HL-60 (cell line): ENCODE measurements at regions not wholly inside any gene's neighbourhood (a gene's known extent, or its start where the extent isn't known, plus 50 kb on each side); places are given as distances from the start of the nearest gene placed in this dataset.

Source experiments
- TF ChIP-seq, protein P1 (sequence below): IDR thresholded peaks from one replicate; pipeline ENCODE4 v1.5.1; 2011; ENCODE audit warnings: low read length, control low read depth, inconsistent platforms; ENCODE audit not compliant: insufficient read depth
- TF ChIP-seq, protein P2 (sequence below): IDR thresholded peaks from 2 replicates; pipeline ENCODE4 v1.6.1; 2012; ENCODE audit warnings: low read depth; ENCODE audit not compliant: insufficient replicate concordance

DNA sequence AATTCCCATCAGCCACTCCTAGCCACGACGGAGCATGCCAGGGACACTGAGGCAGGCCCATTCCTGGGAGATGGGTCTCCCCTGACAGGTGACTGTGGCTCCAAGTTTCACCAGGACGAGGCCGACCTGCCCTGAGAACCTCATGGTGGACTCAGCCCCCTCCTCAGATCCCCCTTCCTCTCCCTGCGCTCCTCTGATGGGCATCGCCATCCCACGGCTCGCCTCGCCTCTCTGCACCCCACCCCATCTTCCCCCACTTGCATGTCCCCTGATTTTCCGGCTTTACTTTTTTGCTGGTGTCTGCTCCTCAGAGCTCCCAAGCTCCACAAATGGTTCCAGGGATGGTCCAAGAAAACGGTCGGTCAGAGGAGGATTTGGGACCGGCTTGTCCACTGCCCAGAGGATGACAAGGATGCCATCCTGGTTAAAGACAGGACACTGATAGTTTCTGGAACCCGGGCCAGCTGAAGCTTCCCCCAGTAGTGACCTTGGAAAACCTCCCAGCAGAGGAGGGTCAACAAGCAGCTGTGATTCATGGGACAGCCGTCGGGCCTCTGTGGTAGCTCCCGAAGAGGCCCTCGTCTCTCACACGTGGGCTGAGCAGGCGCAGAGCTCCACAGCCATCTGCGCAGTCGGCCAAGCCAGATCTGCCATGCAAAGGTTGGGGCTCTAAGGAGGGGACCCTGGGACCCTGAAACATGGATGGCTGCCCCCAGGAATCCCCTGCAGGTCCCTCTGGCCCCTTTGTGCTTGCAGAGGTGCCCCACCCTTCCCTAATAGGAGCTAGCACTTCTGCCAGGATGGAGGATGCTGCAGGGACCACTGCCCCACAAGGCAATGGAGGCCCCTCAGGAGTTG lies 87.8 kb upstream of the SLC66A3 start:
- TF ChIP-seq, protein P1, sequence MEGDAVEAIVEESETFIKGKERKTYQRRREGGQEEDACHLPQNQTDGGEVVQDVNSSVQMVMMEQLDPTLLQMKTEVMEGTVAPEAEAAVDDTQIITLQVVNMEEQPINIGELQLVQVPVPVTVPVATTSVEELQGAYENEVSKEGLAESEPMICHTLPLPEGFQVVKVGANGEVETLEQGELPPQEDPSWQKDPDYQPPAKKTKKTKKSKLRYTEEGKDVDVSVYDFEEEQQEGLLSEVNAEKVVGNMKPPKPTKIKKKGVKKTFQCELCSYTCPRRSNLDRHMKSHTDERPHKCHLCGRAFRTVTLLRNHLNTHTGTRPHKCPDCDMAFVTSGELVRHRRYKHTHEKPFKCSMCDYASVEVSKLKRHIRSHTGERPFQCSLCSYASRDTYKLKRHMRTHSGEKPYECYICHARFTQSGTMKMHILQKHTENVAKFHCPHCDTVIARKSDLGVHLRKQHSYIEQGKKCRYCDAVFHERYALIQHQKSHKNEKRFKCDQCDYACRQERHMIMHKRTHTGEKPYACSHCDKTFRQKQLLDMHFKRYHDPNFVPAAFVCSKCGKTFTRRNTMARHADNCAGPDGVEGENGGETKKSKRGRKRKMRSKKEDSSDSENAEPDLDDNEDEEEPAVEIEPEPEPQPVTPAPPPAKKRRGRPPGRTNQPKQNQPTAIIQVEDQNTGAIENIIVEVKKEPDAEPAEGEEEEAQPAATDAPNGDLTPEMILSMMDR, result no peak
- TF ChIP-seq, protein P2, sequence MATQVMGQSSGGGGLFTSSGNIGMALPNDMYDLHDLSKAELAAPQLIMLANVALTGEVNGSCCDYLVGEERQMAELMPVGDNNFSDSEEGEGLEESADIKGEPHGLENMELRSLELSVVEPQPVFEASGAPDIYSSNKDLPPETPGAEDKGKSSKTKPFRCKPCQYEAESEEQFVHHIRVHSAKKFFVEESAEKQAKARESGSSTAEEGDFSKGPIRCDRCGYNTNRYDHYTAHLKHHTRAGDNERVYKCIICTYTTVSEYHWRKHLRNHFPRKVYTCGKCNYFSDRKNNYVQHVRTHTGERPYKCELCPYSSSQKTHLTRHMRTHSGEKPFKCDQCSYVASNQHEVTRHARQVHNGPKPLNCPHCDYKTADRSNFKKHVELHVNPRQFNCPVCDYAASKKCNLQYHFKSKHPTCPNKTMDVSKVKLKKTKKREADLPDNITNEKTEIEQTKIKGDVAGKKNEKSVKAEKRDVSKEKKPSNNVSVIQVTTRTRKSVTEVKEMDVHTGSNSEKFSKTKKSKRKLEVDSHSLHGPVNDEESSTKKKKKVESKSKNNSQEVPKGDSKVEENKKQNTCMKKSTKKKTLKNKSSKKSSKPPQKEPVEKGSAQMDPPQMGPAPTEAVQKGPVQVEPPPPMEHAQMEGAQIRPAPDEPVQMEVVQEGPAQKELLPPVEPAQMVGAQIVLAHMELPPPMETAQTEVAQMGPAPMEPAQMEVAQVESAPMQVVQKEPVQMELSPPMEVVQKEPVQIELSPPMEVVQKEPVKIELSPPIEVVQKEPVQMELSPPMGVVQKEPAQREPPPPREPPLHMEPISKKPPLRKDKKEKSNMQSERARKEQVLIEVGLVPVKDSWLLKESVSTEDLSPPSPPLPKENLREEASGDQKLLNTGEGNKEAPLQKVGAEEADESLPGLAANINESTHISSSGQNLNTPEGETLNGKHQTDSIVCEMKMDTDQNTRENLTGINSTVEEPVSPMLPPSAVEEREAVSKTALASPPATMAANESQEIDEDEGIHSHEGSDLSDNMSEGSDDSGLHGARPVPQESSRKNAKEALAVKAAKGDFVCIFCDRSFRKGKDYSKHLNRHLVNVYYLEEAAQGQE, result no peak
